H1 (cell line): ENCODE measurements at regions not wholly inside any gene's neighbourhood (a gene's known extent, or its start where the extent isn't known, plus 50 kb on each side); places are given as distances from the start of the nearest gene placed in this dataset.

Experiments
- CTCF ChIA-PET: fragments of 300-600 bp; sonication (Branson Sonifier 250); formaldehyde crosslinking; loops from one replicate; lab custom pipeline; 2021; ENCODE audit not compliant: partially characterized antibody; lab: Charles Lee
- POLR2A ChIA-PET: fragments of 300-600 bp; sonication (Branson Sonifier 250); formaldehyde crosslinking; loops from one replicate; lab custom pipeline; 2021; ENCODE audit warnings: inconsistent platforms; ENCODE audit not compliant: partially characterized antibody; lab: Charles Lee
- DNase-seq, 2 experiments: peaks; one replicate each; pipeline versions ENCODE4 v3.0.0 to v3.0.0-alpha.2; 2010 to 2022; ENCODE audit warnings: low spot score in 2 of 2, low read depth in 1 of 2, mixed read lengths in 1 of 2
- FAIRE-seq: peaks from 2 replicates; lab custom pipeline; 2011; peaks lifted over from hg19 to GRCh38; lab: Jason Lieb, UNC
- H2AFZ ChIP-seq: 2 replicates; pipeline ENCODE4 v1.8.1; 2012; ENCODE audit warnings: low read length, inconsistent platforms
- H2AK5ac ChIP-seq: 2 replicates; pipeline ENCODE4 v1.6.1; 2013; ENCODE audit warnings: low read depth, low read length
- H2BK120ac ChIP-seq: replicated peaks from 2 replicates; pipeline ENCODE3; 2013; ENCODE audit warnings: low read depth, low read length, inconsistent platforms
- H2BK12ac ChIP-seq: 2 replicates; pipeline ENCODE4 v1.6.1; 2013; ENCODE audit warnings: low read depth, low read length
- H2BK15ac ChIP-seq: 2 replicates; pipeline ENCODE4 v1.6.1; 2013; ENCODE audit warnings: low read length
- H2BK20ac ChIP-seq: 2 replicates; pipeline ENCODE4 v1.6.1; 2013; ENCODE audit warnings: low read length
- H2BK5ac ChIP-seq: 2 replicates; pipeline ENCODE4 v1.6.1; 2013; ENCODE audit warnings: low read depth, low read length
- H3K14ac ChIP-seq: 2 replicates; pipeline ENCODE4 v1.6.1; 2013; ENCODE audit warnings: inconsistent platforms; ENCODE audit not compliant: insufficient read length
- H3K18ac ChIP-seq: 2 replicates; pipeline ENCODE4 v1.6.1; 2013; ENCODE audit warnings: low read length; ENCODE audit errors: extremely low read depth
- H3K23ac ChIP-seq: 2 replicates; pipeline ENCODE4 v1.6.1; 2013; ENCODE audit warnings: inconsistent platforms; ENCODE audit not compliant: insufficient read length
- H3K23me2 ChIP-seq: 2 replicates; pipeline ENCODE4 v1.6.1; 2013; ENCODE audit warnings: low read depth, low read length
- H3K27ac ChIP-seq: 2 replicates; pipeline ENCODE4 v1.6.1; 2011; ENCODE audit warnings: low read depth, low read length, inconsistent platforms
- H3K27me3 ChIP-seq, 4 experiments: replicated peaks in 1 of 4; 1 replicate in 1 of 4; 2 replicates in 3 of 4; pipeline versions ENCODE4 v1.6.1 to v1.8.1; 2011 to 2013; ENCODE audit warnings: low read length in 3 of 4, mild to moderate bottlenecking in 3 of 4, inconsistent platforms in 2 of 4, mixed read lengths in 2 of 4, moderate library complexity in 1 of 4; ENCODE audit not compliant: control insufficient read depth in 3 of 4, insufficient read depth in 3 of 4; ENCODE audit errors: extremely low read depth in 1 of 4
- H3K36me3 ChIP-seq, 4 experiments: 2 replicates each; pipeline versions ENCODE4 v1.6.1 to v1.8.1; 2011 to 2013; ENCODE audit warnings: mild to moderate bottlenecking in 4 of 4, low read length in 3 of 4, moderate library complexity in 2 of 4, control low read depth in 1 of 4, inconsistent platforms in 1 of 4; ENCODE audit not compliant: insufficient read depth in 4 of 4, control insufficient read depth in 2 of 4
- H3K4ac ChIP-seq: replicated peaks from 2 replicates; pipeline ENCODE3; 2013; ENCODE audit warnings: low read length, low read depth, mixed read lengths, inconsistent platforms; ENCODE audit not compliant: insufficient read length
- H3K4me1 ChIP-seq, 4 experiments: replicated peaks in 1 of 4; 1 replicate in 1 of 4; 2 replicates in 3 of 4; pipeline versions ENCODE4 v1.6.1 to v1.8.1; 2011 to 2013; ENCODE audit warnings: low read length in 3 of 4, inconsistent platforms in 2 of 4, mixed read lengths in 1 of 4; ENCODE audit not compliant: insufficient read depth in 4 of 4, control insufficient read depth in 3 of 4
- H3K4me2 ChIP-seq, 2 experiments: 2 replicates each; pipeline versions ENCODE4 v1.6.1 to v1.8.1; 2011 to 2013; ENCODE audit warnings: low read depth in 2 of 2, low read length in 2 of 2, control low read depth in 1 of 2, inconsistent platforms in 1 of 2, mild to moderate bottlenecking in 1 of 2; ENCODE audit not compliant: insufficient read depth in 1 of 2
- H3K4me3 ChIP-seq, 4 experiments: fragments of 200-600, 300-600 bp in 1 of 4; sonication (generic), shearing (Covaris generic), sonication (Bioruptor Twin) in 1 of 4; 2 replicates each; pipeline versions ENCODE4 v1.5.1 to v1.8.1; 2011 to 2016; ENCODE audit warnings: low read length in 4 of 4, low read depth in 3 of 4, control low read depth in 2 of 4, inconsistent platforms in 2 of 4, mild to moderate bottlenecking in 2 of 4, mixed read lengths in 1 of 4, moderate library complexity in 1 of 4; ENCODE audit not compliant: insufficient read depth in 2 of 4; ENCODE audit errors: extremely low read depth in 1 of 4
- H3K56ac ChIP-seq: replicated peaks from 2 replicates; pipeline ENCODE3; 2013; ENCODE audit warnings: low read depth, mild to moderate bottlenecking, mixed read lengths, low read length, inconsistent platforms; ENCODE audit not compliant: insufficient read length
- H3K79me1 ChIP-seq: 2 replicates; pipeline ENCODE4 v1.6.1; 2013; ENCODE audit warnings: low read depth, low read length, control low read depth
- H3K79me2 ChIP-seq, 2 experiments: 2 replicates each; pipeline versions ENCODE4 v1.6.1 to v1.8.1; 2012 to 2013; ENCODE audit warnings: low read length in 2 of 2, mild to moderate bottlenecking in 2 of 2, inconsistent platforms in 1 of 2; ENCODE audit not compliant: insufficient read depth in 2 of 2, control insufficient read depth in 1 of 2
- H3K9ac ChIP-seq, 4 experiments: replicated peaks in 1 of 4; 1 replicate in 1 of 4; 2 replicates in 3 of 4; pipeline versions ENCODE4 v1.6.1 to v1.8.1; 2011 to 2013; ENCODE audit warnings: low read depth in 3 of 4, low read length in 3 of 4, control low read depth in 2 of 4, mild to moderate bottlenecking in 2 of 4, moderate library complexity in 2 of 4, inconsistent platforms in 1 of 4; ENCODE audit errors: extremely low read depth in 1 of 4
- H3K9me3 ChIP-seq, 2 experiments: 2 replicates each; pipeline versions ENCODE4 v1.6.1 to v1.8.1; 2012 to 2013; ENCODE audit warnings: mild to moderate bottlenecking in 2 of 2, moderate library complexity in 2 of 2, control low read depth in 1 of 2, inconsistent platforms in 1 of 2, low read depth in 1 of 2, low read length in 1 of 2, mixed read lengths in 1 of 2; ENCODE audit not compliant: insufficient read depth in 2 of 2
- H4K20me1 ChIP-seq, 2 experiments: replicated peaks in 1 of 2; 2 replicates each; pipeline versions ENCODE3 to v1.8.1; 2011 to 2013; ENCODE audit warnings: inconsistent platforms in 2 of 2, low read length in 2 of 2, mild to moderate bottlenecking in 1 of 2; ENCODE audit not compliant: insufficient read depth in 2 of 2, control insufficient read depth in 1 of 2
- H4K5ac ChIP-seq: 2 replicates; pipeline ENCODE4 v1.6.1; 2013; ENCODE audit warnings: low read length, low read depth, mixed read lengths, inconsistent platforms; ENCODE audit not compliant: insufficient read length
- H4K8ac ChIP-seq: 2 replicates; pipeline ENCODE4 v1.8.0; 2013; ENCODE audit warnings: mild to moderate bottlenecking, moderate library complexity, low read length, inconsistent platforms; ENCODE audit not compliant: insufficient read depth; ENCODE audit errors: extremely low read depth
- H4K91ac ChIP-seq: replicated peaks from 2 replicates; pipeline ENCODE3; 2013; ENCODE audit warnings: low read length, mixed read lengths, inconsistent platforms; ENCODE audit not compliant: insufficient read length
- EGR1 ChIP-seq: IDR thresholded peaks from 2 replicates; pipeline ENCODE4 v1.6.1; 2011; ENCODE audit warnings: low read depth, low read length, borderline replicate concordance
- POLR2A ChIP-seq, 2 experiments: IDR thresholded peaks; 1 replicate in 1 of 2; 2 replicates in 1 of 2; pipeline ENCODE4 v1.6.1; 2011; ENCODE audit warnings: low read depth in 2 of 2, low read length in 2 of 2, mild to moderate bottlenecking in 2 of 2; ENCODE audit errors: control extremely low read depth in 1 of 2
- SAP30 ChIP-seq: fragments of 300-600 bp; sonication (generic); IDR thresholded peaks from 2 replicates; pipeline ENCODE4 v1.7.1; 2012; ENCODE audit warnings: low read length, moderate library complexity, mild to moderate bottlenecking, inconsistent platforms; ENCODE audit not compliant: insufficient read depth, insufficient replicate concordance
- SIX5 ChIP-seq: IDR thresholded peaks from 2 replicates; pipeline ENCODE4 v1.6.1; 2011; ENCODE audit warnings: mild to moderate bottlenecking, low read depth, low read length
- SP1 ChIP-seq: IDR thresholded peaks from 2 replicates; pipeline ENCODE4 v1.6.1; 2011; ENCODE audit warnings: low read depth, low read length
- TCF12 ChIP-seq: IDR thresholded peaks from 2 replicates; pipeline ENCODE4 v1.6.1; 2011; ENCODE audit warnings: low read depth, mild to moderate bottlenecking, low read length
- WGBS, 2 experiments: shearing (Covaris generic) in 1 of 2; methylation state at CpG; one replicate each; pipeline versions ENCODE4 v1.1.6 to v1.1.7; 2013 to 2015; ENCODE audit warnings: low lambda C conversion rate in 2 of 2, mixed read lengths in 2 of 2, inconsistent platforms in 1 of 2, low coverage in 1 of 2, missing lambda C conversion rate in 1 of 2; ENCODE audit not compliant: insufficient replicate concordance in 2 of 2, insufficient coverage in 1 of 2, insufficient read length in 1 of 2; ENCODE audit errors: extremely low coverage in 1 of 2, missing lambda C conversion rate in 1 of 2; 5-methylcytosine and 5-hydroxymethylcytosine counted together

DNA sequence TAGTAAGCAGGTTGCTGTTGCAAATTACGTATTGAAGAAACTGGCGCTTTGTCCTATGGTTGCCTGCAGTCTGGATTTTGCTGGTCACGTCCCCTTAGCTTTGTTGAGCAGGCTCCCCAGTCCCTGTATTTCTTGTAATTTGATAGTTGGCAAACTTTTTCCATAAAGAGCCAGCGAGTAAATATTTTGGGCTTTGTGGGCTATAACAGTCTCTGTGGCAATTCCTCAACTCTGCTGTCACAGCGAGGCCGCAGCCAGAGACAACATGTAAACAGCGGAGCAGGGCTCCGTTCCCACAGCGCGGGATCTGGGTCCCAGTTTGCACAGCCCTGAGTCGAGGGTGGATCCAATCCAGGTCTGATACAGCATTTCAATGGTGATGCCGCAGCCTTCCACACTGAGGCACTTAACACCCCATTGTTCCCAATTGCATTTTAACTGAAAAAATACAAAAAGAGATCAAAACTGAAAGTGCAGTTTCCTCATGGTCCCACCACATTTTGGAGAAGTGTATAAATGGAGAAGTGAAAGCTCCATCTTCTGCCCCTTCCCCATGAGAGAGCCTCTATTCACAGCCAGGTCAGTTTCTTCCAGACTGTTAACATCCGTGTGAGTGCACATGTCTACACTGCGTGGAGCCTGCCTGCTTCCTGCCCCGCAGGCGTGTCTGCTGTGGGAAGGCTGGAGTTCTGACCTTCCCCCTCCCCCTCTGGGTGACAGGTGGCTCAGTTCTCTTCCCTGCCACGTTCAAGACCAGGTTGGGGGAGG, 89.1 kb downstream of the RPS6KA4 start:
- Histone ChIP-seq H4K8ac (no peak overlapping the region), H3K9me3 (no peaks in the 10 kb centered on the region), H3K23ac (no peak overlapping the region), H3K36me3 (no peaks in the 10 kb centered on the region), H3K79me1 (no peaks in the 10 kb centered on the region), H2BK12ac (no peak overlapping the region), H2BK20ac (no peak overlapping the region), H3K56ac (no peak overlapping the region), H3K4me3 (peak overlapping the region in 2 of 4 experiments; percentile 14 to 60; a peak in 4 of 8 replicates), H3K79me2 (no peaks in the 10 kb centered on the region), H2AK5ac (no peak overlapping the region), H2BK15ac (no peak overlapping the region), H4K91ac (no peak overlapping the region), H2AFZ (no peak overlapping the region), H3K9ac (no peak overlapping the region), H3K23me2 (peaks cover 5% of the 10 kb centered on the region; the same call in 1 of the 2 replicates), H3K27ac (no peak overlapping the region), H3K4me2 (peak overlapping the region; percentile 63 to 78), H3K14ac (no peak overlapping the region), H2BK120ac (no peak overlapping the region), H3K4ac (no peak overlapping the region), H4K20me1 (no peaks in the 10 kb centered on the region), H3K27me3 (peaks cover 0 to 13% (median 9%) of the 10 kb centered on the region in 4 experiments; a peak in 5 of 7 replicates), H3K4me1 (peaks cover 5 to 10% (median 7%) of the 10 kb centered on the region in 4 experiments; a peak in 6 of 7 replicates), H3K18ac (no peak overlapping the region), H4K5ac (no peak overlapping the region), H2BK5ac (no peak overlapping the region)
- DNase-seq: no peak
- POLR2A ChIA-PET: interaction anchor here (1.7 kb wide), 1 partner anchor 52 kb away, joined by 5 read pairs; no protein-coding TSS in a partner anchor
- WGBS, 2 experiments: 55% methylated on average over 17 of the region's 17 CpGs; no CpG with 5 or more reads in 1 of the 2 experiments
- CTCF ChIA-PET: interaction anchor here (0.5 to 9.8 kb wide), 37 partner anchors 10 to 242 kb away, joined by 3 to 165 read pairs (median 7); no protein-coding TSS in a partner anchor
- FAIRE-seq: no peak
- TF ChIP-seq EGR1 (no peak), POLR2A (IDR thresholded peaks at IDR 0.05; ENCODE audit: control extremely low read depth in 1 of 2, low read depth in 2 of 2, low read length in 2 of 2) (no peak), SAP30 (no peak), SIX5 (no peak), TCF12 (no peak), SP1 (0 out of 2 replicates have a peak, but pooled peaks have one; percentile 56)
